GM18909 (cell line): ENCODE measurements at regions not wholly inside any gene's neighbourhood (a gene's known extent, or its start where the extent isn't known, plus 50 kb on each side); places are given as distances from the start of the nearest gene placed in this dataset.
"Not testable (repeated sequence)": the region's sequence is repeated elsewhere in the genome, so short reads cannot be mapped to it uniquely, and the experiment has no call there.

Source experiments
- ATAC-seq: cut with Tn5 transposase; IDR thresholded peaks from one replicate; pipeline ENCODE4 v1.9.1; 2021; ENCODE audit warnings: mild to moderate bottlenecking; ENCODE audit not compliant: unreplicated experiment, poor library complexity

GRCh38 chr6:92126088-92126487, 1293.3 kb downstream of the EPHA7 start:
- ATAC-seq = no peak

- no peak for ATAC-seq
These were observed 1293.7 kb downstream of the EPHA7 start for GRCh38 chr6:92125681-92126080.

- ATAC-seq = no peak
These were observed 1295.1 kb downstream of the EPHA7 start for GRCh38 chr6:92124200-92124651.

GRCh38 chr6:92122746-92123145, 1296.6 kb downstream of the EPHA7 start:
- no peak for ATAC-seq

- ATAC-seq = no peak
These were observed 1298.1 kb downstream of the EPHA7 start for GRCh38 chr6:92121228-92121627.

GRCh38 chr6:92117800-92118199, 1301.6 kb downstream of the EPHA7 start:
- no peak for ATAC-seq

GRCh38 chr6:92114797-92115196, 1304.6 kb downstream of the EPHA7 start:
- ATAC-seq = no peak

- no peak for ATAC-seq
These were observed 1305.2 kb downstream of the EPHA7 start for GRCh38 chr6:92114091-92114675.

GRCh38 chr6:92111386-92111785, 1308.0 kb downstream of the EPHA7 start:
- ATAC-seq = no peak

GRCh38 chr6:92110403-92110802, 1309.0 kb downstream of the EPHA7 start:
- no peak for ATAC-seq

GRCh38 chr6:92109956-92110355, 1309.4 kb downstream of the EPHA7 start:
- ATAC-seq = no peak

GRCh38 chr6:92109256-92109655, 1310.1 kb downstream of the EPHA7 start:
- ATAC-seq = no peak

GRCh38 chr6:92086750-92087149, 1332.6 kb downstream of the EPHA7 start:
- ATAC-seq = no peak

- not testable (repeated sequence) for ATAC-seq
These were observed 1335.4 kb downstream of the EPHA7 start for GRCh38 chr6:92083914-92084313.

- no peak for ATAC-seq
These were observed 1347.0 kb downstream of the EPHA7 start for GRCh38 chr6:92072387-92072786.

- ATAC-seq = no peak
These were observed 1349.6 kb downstream of the EPHA7 start for GRCh38 chr6:92069781-92070180.

- no peak for ATAC-seq
These were observed 1366.8 kb downstream of the EPHA7 start for GRCh38 chr6:92052513-92052912.

GRCh38 chr6:92050216-92050615, 1369.1 kb downstream of the EPHA7 start:
- ATAC-seq = no peak

- ATAC-seq = no peak
These were observed 1371.5 kb downstream of the EPHA7 start for GRCh38 chr6:92047860-92048259.

- no peak for ATAC-seq
These were observed 1372.1 kb downstream of the EPHA7 start for GRCh38 chr6:92047152-92047850.

GRCh38 chr6:92044312-92044711, 1375.0 kb downstream of the EPHA7 start:
- ATAC-seq = no peak

- no peak for ATAC-seq
These were observed 1375.6 kb downstream of the EPHA7 start for GRCh38 chr6:92043777-92044176.
